ENCODE measurements at regions not wholly inside any gene's neighbourhood (a gene's known extent, or its start where the extent isn't known, plus 50 kb on each side); places are given as distances from the start of the nearest gene placed in this dataset.
A peak's percentile ranks its signal among the peaks of the same experiment; 100 is the strongest.

- ChIA-PET POLR2A (no interaction called here), CTCF (interaction anchor here (1.2 kb wide), 1 partner anchor 15 kb away, joined by 4 read pairs; no protein-coding TSS in a partner anchor)
- H3K9me3 ChIP-seq (replicated peaks; ENCODE audit: control insufficient read depth, insufficient read depth, low read length): no peaks in the 10 kb centered on the region
- TF ChIP-seq FOS (IDR thresholded peaks at IDR 0.05; ENCODE audit: borderline replicate concordance, insufficient read depth, low read length) (no peak), POLR2A (IDR thresholded peaks at IDR 0.05; ENCODE audit: low read depth, low read length) (no peak), EZH2 (IDR thresholded peaks at IDR 0.05; ENCODE audit: borderline replicate concordance, low read depth, low read length, severe bottlenecking) (no peak)
- no peak overlapping the region for H3K4me2 ChIP-seq (ENCODE audit: insufficient read depth, low read length)
- H4K20me1 ChIP-seq (replicated peaks; ENCODE audit: control insufficient read depth, extremely low read depth, insufficient read depth, low read length): no peaks in the 10 kb centered on the region
- no peaks in the 10 kb centered on the region for H3K79me2 ChIP-seq (ENCODE audit: control insufficient read depth, insufficient read depth, low read length)
- dilution Hi-C loops (cut with MboI; ENCODE audit: extremely low pct_ligation_motif_present, low sequenced_read_pairs): no loop called here
- DNase-seq (ENCODE audit: low read depth, low spot score) (peak; percentile 34), FAIRE-seq (no peak)
- H2AFZ ChIP-seq (ENCODE audit: low read depth, low read length): no peak overlapping the region
- H3K9ac ChIP-seq (replicated peaks; ENCODE audit: extremely low read depth, insufficient read depth, low read length): no peak overlapping the region
- no peaks in the 10 kb centered on the region for H3K36me3 ChIP-seq (ENCODE audit: control insufficient read depth in 2 of 2, extremely low read depth in 1 of 2, insufficient read depth in 2 of 2, low read length in 2 of 2)
- H3K27ac ChIP-seq (ENCODE audit: insufficient read depth, low read depth, low read length): no peak overlapping the region
- peaks cover 2 to 4% of the 10 kb centered on the region in 2 experiments for H3K27me3 ChIP-seq (ENCODE audit: control insufficient read depth in 2 of 2, insufficient read depth in 2 of 2, low read length in 2 of 2)
- BruUV-seq (replicated peaks): no TSS peak
- intact Hi-C loops (cut with micrococcal nuclease): no loop called here
- H3K9me1 ChIP-seq (replicated peaks; ENCODE audit: control insufficient read depth, extremely low read depth, insufficient read depth, low read length): no peaks in the 10 kb centered on the region
- H3K4me1 ChIP-seq (ENCODE audit: control insufficient read depth, extremely low read depth, insufficient read depth, low read length): no peaks in the 10 kb centered on the region
- H3K4me3 ChIP-seq (replicated peaks in 1 of 3; ENCODE audit: insufficient read depth in 1 of 3, low read depth in 1 of 3, low read length in 3 of 3): no peak overlapping the region
Observed at GRCh38 chr17:31745964-31746600, 113.0 kb downstream of the COPRS start.

GRCh38 chr17:31744511-31744951, 114.5 kb downstream of the COPRS start:
- ChIA-PET POLR2A (no interaction called here), CTCF (interaction anchor here (0.9 kb wide), 1 partner anchor 22 kb away, joined by 3 read pairs; no protein-coding TSS in a partner anchor)
- H3K27ac ChIP-seq (ENCODE audit: insufficient read depth, low read depth, low read length): no peak overlapping the region
- no peaks in the 10 kb centered on the region for H3K36me3 ChIP-seq (ENCODE audit: control insufficient read depth in 2 of 2, extremely low read depth in 1 of 2, insufficient read depth in 2 of 2, low read length in 2 of 2)
- no peaks in the 10 kb centered on the region for H3K4me1 ChIP-seq (ENCODE audit: control insufficient read depth, extremely low read depth, insufficient read depth, low read length)
- H2AFZ ChIP-seq (ENCODE audit: low read depth, low read length): no peak overlapping the region
- FAIRE-seq (no peak), DNase-seq (ENCODE audit: low read depth, low spot score) (no peak)
- no peaks in the 10 kb centered on the region for H3K9me3 ChIP-seq (replicated peaks; ENCODE audit: control insufficient read depth, insufficient read depth, low read length)
- H3K4me2 ChIP-seq (ENCODE audit: insufficient read depth, low read length): no peak overlapping the region
- no peak overlapping the region for H3K4me3 ChIP-seq (replicated peaks in 1 of 3; ENCODE audit: insufficient read depth in 1 of 3, low read depth in 1 of 3, low read length in 3 of 3)
- no peaks in the 10 kb centered on the region for H3K79me2 ChIP-seq (ENCODE audit: control insufficient read depth, insufficient read depth, low read length)
- no peaks in the 10 kb centered on the region for H3K9me1 ChIP-seq (replicated peaks; ENCODE audit: control insufficient read depth, extremely low read depth, insufficient read depth, low read length)
- intact Hi-C loops (cut with micrococcal nuclease): no loop called here
- no peaks in the 10 kb centered on the region for H4K20me1 ChIP-seq (replicated peaks; ENCODE audit: control insufficient read depth, extremely low read depth, insufficient read depth, low read length)
- no TSS peak for BruUV-seq (replicated peaks)
- no peak overlapping the region for H3K9ac ChIP-seq (replicated peaks; ENCODE audit: extremely low read depth, insufficient read depth, low read length)
- dilution Hi-C loops (cut with MboI; ENCODE audit: extremely low pct_ligation_motif_present, low sequenced_read_pairs): no loop called here
- peaks cover 2 to 4% of the 10 kb centered on the region in 2 experiments for H3K27me3 ChIP-seq (ENCODE audit: control insufficient read depth in 2 of 2, insufficient read depth in 2 of 2, low read length in 2 of 2)
- TF ChIP-seq JUN (IDR thresholded peaks at IDR 0.05; ENCODE audit: borderline replicate concordance, insufficient read depth, insufficient read length, low read depth): no peak
- TF ChIP-seq MAX (IDR thresholded peaks at IDR 0.05; ENCODE audit: insufficient read depth, insufficient read length): no peak
- TF ChIP-seq MYC (IDR thresholded peaks at IDR 0.05; ENCODE audit: low read depth, low read length): no peak
- TF ChIP-seq POLR2AphosphoS5 (IDR thresholded peaks at IDR 0.05; ENCODE audit: insufficient read depth, low read depth, low read length): no peak
- no peak for TF ChIP-seq POLR2A (IDR thresholded peaks at IDR 0.05; ENCODE audit: low read depth, low read length)
